HEK293 (cell line): ENCODE measurements at regions not wholly inside any gene's neighbourhood (a gene's known extent, or its start where the extent isn't known, plus 50 kb on each side); places are given as distances from the start of the nearest gene placed in this dataset.

Experiments used
- CTCF ChIP-seq: fragments of 450-650 bp; formaldehyde crosslinking; IDR thresholded peaks from 2 replicates; pipeline ENCODE4 v1.5.1; 2016; ENCODE audit warnings: missing biosample characterization, missing genetic modification characterization
- ZIC2 ChIP-seq: fragments of 450-650 bp; formaldehyde crosslinking; IDR thresholded peaks from 2 replicates; pipeline ENCODE4 v1.5.1; 2016; ENCODE audit warnings: missing biosample characterization, missing genetic modification characterization
- ZNF518A ChIP-seq: fragments of 450-650 bp; formaldehyde crosslinking; conservative IDR thresholded peaks from 2 replicates; pipeline ENCODE4 v1.5.1; 2016; ENCODE audit warnings: low read depth, missing biosample characterization, missing genetic modification characterization
- ZSCAN18 ChIP-seq: fragments of 450-650 bp; formaldehyde crosslinking; IDR thresholded peaks from 2 replicates; pipeline ENCODE4 v1.5.1; 2016; ENCODE audit warnings: missing biosample characterization, missing genetic modification characterization

GRCh38 chr1:213457186-213457585, 406.1 kb downstream of the RPS6KC1 start:
- TF ChIP-seq ZIC2 (no peak), ZSCAN18 (no peak), ZNF518A (tag by site-specific recombination) (no peak), CTCF (tag by site-specific recombination) (no peak)
